Stimulated activated CD4-positive, alpha-beta T cell treated with anti-CD3 and anti-CD28 coated beads, Interleukin-12 subunit alpha, Interleukin-12 subunit beta, amount 100 ng/mL, for 24 hours (primary cell): ENCODE measurements at regions not wholly inside any gene's neighbourhood (a gene's known extent, or its start where the extent isn't known, plus 50 kb on each side); places are given as distances from the start of the nearest gene placed in this dataset.

ENCODE experiments used
- DNase-seq, 2 experiments: peaks; one replicate each; pipeline ENCODE4 v3.0.0-alpha.2; 2020; ENCODE audit warnings: low read depth in 2 of 2

- no peak for DNase-seq
Measured at GRCh38 chr4:20528508-20528907, 171.8 kb upstream of the PACRGL start.

- no peak for DNase-seq
Measured at GRCh38 chr4:20529691-20530090, 170.6 kb upstream of the PACRGL start.

GRCh38 chr4:20532116-20532790, 168.0 kb upstream of the PACRGL start:
- no peak for DNase-seq

GRCh38 chr4:20532871-20533870, 167.1 kb upstream of the PACRGL start:
- DNase-seq = no peak

GRCh38 chr4:20538905-20539304, 161.4 kb upstream of the PACRGL start:
- DNase-seq = no peak

- DNase-seq = no peak
Measured at GRCh38 chr4:20543131-20543530, 157.1 kb upstream of the PACRGL start.

- DNase-seq = no peak
Measured at GRCh38 chr4:20544645-20545044, 155.6 kb upstream of the PACRGL start.

- no peak for DNase-seq
Measured at GRCh38 chr4:20552004-20552403, 148.3 kb upstream of the PACRGL start.

- no peak for DNase-seq
Measured at GRCh38 chr4:20554134-20554533, 146.1 kb upstream of the PACRGL start.

GRCh38 chr4:20565075-20565721, 135.1 kb upstream of the PACRGL start:
- no peak for DNase-seq

- DNase-seq = no peak
Measured at GRCh38 chr4:20570981-20571715, 129.1 kb upstream of the PACRGL start.

GRCh38 chr4:20572976-20573375, 127.3 kb upstream of the PACRGL start:
- no peak for DNase-seq

- no peak for DNase-seq
Measured at GRCh38 chr4:20574986-20575385, 125.3 kb upstream of the PACRGL start.

- DNase-seq = no peak
Measured at GRCh38 chr4:20575486-20575885, 124.8 kb upstream of the PACRGL start.

- no peak for DNase-seq
Measured at GRCh38 chr4:20576861-20577260, 123.4 kb upstream of the PACRGL start.

- no peak for DNase-seq
Measured at GRCh38 chr4:20577702-20578101, 122.6 kb upstream of the PACRGL start.

GRCh38 chr4:20580907-20581306, 119.4 kb upstream of the PACRGL start:
- no peak for DNase-seq

GRCh38 chr4:20589436-20589835, 110.8 kb upstream of the PACRGL start:
- no peak for DNase-seq

GRCh38 chr4:20590849-20591248, 109.4 kb upstream of the PACRGL start:
- no peak for DNase-seq

- no peak for DNase-seq
Measured at GRCh38 chr4:20591571-20591970, 108.7 kb upstream of the PACRGL start.

GRCh38 chr4:20592013-20592412, 108.2 kb upstream of the PACRGL start:
- DNase-seq = no peak

- no peak for DNase-seq
Measured at GRCh38 chr4:20592663-20593062, 107.6 kb upstream of the PACRGL start.
